C4-2B (cell line): ENCODE measurements at regions not wholly inside any gene's neighbourhood (a gene's known extent, or its start where the extent isn't known, plus 50 kb on each side); places are given as distances from the start of the nearest gene placed in this dataset.

Experiments used
- H3K27ac ChIP-seq: fragments of 450-650 bp; 2 replicates; pipeline ENCODE4 v1.5.1; 2017
- ZFX ChIP-seq: fragments of 450-650 bp; IDR thresholded peaks from 2 replicates; pipeline ENCODE4 v1.6.1; 2017
- TF ChIP-seq, protein P1 (sequence below): fragments of 450-650 bp; conservative IDR thresholded peaks from 2 replicates; pipeline ENCODE4 v1.5.1; 2017; ENCODE audit warnings: mild to moderate bottlenecking

DNA sequence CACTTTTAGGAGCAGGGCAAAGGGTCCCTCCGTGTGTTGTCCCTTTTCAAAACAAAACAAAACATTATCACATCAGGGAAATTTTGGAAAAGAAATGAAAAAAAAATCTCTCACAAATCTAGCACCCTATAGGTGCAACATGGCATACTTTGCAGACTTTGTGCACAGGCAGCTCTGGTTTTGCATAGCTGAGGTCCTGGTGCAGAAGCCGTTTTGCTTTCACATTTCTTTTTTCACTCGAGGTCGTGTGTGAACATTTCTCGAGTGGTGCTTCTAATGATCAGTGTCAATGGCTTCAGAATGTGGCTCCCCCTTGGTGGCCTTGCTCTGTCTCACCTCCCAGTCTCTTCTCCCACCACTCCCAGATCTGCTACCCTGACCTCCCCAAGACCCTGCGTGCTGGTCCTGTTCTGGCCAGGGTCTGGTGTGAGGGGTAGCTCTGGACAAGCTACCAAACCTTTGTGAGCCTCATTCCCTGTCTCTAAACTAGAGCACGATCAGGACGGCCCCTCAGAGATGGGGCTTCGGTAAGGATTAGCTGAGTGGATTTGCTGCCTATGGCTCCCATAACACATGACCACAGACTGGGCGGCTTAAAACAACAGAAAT, 258.0 kb downstream of the NSG2 start:
- no peak for TF ChIP-seq ZFX
- TF ChIP-seq, protein P1, sequence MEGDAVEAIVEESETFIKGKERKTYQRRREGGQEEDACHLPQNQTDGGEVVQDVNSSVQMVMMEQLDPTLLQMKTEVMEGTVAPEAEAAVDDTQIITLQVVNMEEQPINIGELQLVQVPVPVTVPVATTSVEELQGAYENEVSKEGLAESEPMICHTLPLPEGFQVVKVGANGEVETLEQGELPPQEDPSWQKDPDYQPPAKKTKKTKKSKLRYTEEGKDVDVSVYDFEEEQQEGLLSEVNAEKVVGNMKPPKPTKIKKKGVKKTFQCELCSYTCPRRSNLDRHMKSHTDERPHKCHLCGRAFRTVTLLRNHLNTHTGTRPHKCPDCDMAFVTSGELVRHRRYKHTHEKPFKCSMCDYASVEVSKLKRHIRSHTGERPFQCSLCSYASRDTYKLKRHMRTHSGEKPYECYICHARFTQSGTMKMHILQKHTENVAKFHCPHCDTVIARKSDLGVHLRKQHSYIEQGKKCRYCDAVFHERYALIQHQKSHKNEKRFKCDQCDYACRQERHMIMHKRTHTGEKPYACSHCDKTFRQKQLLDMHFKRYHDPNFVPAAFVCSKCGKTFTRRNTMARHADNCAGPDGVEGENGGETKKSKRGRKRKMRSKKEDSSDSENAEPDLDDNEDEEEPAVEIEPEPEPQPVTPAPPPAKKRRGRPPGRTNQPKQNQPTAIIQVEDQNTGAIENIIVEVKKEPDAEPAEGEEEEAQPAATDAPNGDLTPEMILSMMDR: no peak
- H3K27ac ChIP-seq: no peak overlapping the region

DNA sequence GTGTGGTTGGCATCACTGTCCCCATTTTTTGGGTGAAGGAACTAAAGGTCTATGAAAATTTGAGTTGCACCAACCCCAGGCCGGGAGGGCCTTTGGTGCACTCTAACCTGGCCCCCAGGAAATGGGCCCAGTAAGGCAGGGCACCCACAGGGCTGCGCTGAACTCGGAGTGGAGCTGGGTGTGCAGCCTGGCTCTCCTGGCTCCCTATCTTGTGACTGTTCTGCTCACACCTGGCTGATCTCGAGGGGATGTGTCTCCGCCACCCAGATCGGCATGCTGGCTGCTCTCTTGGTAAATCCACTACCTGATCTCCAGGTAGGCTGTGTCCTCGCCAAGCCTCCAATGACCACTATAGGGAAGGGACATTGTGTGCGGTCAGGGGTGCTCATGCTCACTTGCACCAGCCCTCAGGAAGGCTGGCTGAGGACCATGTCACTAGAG, 259.8 kb downstream of the NSG2 start:
- H3K27ac ChIP-seq: no peak overlapping the region
- TF ChIP-seq, protein P1: no peak
- TF ChIP-seq ZFX: no peak

DNA sequence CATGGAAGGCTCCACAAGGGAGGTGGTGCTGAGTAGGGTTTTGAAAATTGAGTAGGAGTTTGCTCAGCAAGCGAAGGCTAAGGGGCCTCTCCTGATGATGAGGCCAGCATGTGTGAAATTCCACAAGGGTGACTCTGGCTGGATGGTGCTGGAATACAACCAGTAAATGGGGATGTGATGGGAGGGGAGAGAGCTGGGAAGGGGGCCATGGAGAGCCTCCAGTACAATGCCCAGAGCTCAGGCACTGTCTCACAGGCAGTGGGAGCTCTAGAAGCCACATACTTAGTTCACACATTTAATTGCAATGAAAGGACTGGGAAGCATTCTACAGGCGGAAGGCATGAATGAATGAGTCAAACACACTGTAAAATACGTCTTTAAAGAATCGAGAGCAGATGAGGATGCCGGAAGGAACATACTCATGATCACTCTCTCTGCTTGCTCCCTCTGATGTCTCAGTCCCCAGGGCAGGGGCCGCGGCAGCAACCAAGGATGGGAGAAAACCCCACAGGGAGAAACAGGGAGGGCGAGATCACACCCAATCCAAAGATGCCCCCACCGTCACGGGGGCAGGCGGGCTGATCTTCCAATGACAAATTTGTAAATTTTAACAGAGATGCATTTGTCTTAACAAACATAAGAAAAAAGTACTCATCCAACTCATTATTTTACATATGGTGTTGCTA, 261.0 kb downstream of the NSG2 start:
- TF ChIP-seq ZFX: no peak
- TF ChIP-seq, protein P1: no peak
- no peak overlapping the region for H3K27ac ChIP-seq

DNA sequence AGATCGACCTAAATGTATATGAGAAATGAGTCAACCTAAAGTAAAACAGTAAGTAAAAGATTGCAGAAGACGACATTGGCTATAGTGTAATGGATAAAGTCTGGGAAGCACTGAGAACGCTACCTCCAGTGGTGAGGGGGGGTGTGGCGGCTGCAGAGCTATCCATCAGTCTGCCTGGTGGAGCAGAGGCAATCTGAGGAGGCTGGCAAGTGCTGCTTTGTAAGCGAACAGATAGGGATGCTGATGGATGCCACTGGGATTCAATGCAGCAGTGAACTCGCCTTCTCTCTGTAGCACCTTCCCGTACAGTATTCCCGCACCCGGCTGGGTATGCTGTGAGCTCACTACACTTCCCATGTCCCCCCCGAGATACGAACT, 261.5 kb downstream of the NSG2 start:
- H3K27ac ChIP-seq: no peak overlapping the region
- TF ChIP-seq ZFX: no peak
- TF ChIP-seq, protein P1: no peak

DNA sequence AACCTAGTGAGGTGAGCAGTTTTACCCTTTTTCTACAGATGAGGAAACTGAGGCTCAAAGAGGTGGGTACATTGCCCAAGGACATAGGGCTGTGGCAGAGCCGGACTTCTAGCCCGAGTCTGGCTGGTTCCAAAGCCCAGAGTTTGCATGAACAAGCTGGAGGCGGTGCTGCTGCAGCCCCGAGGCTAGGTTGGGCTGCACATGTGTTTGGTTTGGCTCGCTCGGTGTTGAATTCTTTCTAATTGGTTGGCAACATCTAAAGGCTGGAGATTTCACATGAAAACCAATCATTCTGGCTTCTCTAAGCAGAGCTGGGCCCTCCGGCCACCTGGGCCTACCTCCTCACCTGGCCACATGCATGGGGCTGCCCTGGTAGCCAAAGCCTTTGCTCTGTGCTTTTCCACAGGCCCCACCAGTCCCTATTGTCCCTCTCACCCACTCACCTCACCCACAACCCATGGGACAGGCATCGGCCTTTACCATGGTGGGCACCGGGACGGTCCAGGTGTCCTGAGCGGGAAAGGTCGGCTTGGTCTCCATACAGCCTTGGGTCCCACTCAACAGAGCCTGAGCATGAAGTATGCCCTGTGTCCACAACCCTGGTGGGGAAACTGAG, 262.3 kb downstream of the NSG2 start:
- H3K27ac ChIP-seq: no peak overlapping the region
- no peak for TF ChIP-seq ZFX
- TF ChIP-seq, protein P1: no peak

DNA sequence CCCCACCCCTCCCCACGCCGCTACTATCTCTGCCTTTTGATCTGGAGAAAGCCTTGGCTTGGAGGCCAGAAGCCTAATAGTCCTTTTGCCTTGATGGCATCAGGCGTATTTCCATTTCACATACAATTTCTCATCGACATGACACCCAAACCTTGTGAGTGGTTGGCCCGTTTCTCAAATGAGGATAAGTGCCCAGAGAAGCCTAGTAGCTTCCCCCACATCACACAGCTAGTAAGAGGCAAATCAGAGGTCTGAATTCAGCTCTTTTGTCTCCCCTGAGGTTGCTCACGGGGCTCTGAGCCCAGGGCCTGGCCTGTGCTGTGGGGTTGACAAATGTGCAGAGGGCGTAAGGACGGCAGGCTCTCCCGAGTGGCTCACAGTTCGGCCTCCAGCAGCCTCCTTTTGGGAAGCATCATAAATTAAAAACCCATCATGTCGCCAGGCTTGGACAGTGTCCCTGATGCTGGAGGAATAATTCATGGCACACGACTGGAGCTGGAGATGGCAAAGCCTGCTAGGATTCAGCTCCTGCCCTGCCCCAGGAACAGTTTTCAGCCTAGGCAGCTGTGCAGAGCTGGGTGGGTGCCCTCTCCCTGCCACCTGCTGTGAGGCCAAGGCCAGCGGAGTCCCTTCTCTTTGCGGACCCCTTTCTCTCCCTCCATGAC, 263.8 kb downstream of the NSG2 start:
- no peak overlapping the region for H3K27ac ChIP-seq
- no peak for TF ChIP-seq ZFX
- TF ChIP-seq, protein P1: no peak

DNA sequence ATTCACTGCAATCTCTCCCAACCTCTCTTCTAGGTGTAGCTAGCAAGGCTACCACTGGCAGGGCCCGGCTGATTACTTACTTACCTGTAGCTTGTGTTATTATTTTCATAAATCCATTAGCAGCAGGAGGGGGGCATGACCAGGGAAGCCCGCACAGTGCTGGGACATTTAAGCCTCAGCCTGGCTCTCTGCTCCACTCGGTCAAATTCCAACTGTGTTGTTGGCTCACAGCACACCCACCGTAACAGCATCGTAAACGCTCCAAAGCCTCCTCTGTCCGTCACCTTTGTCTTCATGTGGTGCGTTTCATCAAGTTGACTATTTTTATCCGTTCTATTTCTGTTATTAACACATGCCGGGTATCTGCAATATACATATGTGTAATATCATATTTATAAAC, 264.7 kb downstream of the NSG2 start:
- TF ChIP-seq, protein P1: no peak
- TF ChIP-seq ZFX: no peak
- H3K27ac ChIP-seq: no peak overlapping the region
